Left lobe of liver (tissue), 2 donors: ENCODE measurements at regions not wholly inside any gene's neighbourhood (a gene's known extent, or its start where the extent isn't known, plus 50 kb on each side); places are given as distances from the start of the nearest gene placed in this dataset.

Experiments used
- ATAC-seq: fragments of 200-7000 bp; cut with Tn5 transposase; one replicate; pipeline ENCODE4 v1.9.1; 2020; ENCODE audit warnings: mild to moderate bottlenecking, moderate library complexity
- DNase-seq: peaks from one replicate; pipeline ENCODE4 v3.0.0-alpha.2; 2020; ENCODE audit warnings: low spot score
- donor health status: DM: no; HTN: no; CAD: no; lungs with moderate emphysema.
- donor health status: DM: no; HTN: yes; CAD: no.

DNA sequence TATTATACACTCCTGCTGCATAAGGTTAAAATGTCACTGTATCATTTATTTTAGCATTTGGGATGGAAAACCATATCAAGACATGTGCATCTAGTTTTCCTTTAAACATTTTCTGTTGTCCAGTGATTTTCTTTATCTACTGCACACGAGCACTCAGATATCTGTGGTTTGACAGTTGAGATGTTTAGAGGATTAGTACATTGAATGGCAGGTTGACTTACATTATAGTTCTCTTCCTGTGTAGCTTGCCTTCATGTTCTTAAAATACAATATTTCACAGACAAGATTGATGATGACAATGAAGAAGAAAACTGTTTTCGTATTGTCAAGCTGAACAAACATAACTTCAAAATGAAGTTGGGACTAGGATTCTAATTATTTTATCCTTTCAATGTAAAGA lies 2378.4 kb upstream of the WWC1 start:
- no peak for DNase-seq
- ATAC-seq, result no peak

DNA sequence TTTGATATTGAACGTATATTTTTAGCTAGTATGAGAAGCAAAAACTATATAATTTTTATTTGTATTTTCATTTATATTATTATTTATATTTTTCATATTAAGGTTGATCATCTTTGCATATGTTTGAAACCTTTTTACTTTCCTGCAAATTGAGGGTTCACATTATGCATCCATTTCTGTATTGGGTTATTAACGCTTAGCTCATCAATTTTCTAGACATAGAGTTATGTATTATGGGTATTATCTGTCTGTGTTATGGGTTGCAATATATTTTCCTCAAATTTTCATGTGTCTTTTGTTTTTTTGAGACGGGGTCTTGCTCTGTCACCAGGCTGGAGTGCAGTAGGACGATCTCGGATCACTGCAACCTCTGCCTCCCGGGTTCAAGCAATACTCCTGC lies 2377.0 kb upstream of the WWC1 start:
- no peak for ATAC-seq

DNA sequence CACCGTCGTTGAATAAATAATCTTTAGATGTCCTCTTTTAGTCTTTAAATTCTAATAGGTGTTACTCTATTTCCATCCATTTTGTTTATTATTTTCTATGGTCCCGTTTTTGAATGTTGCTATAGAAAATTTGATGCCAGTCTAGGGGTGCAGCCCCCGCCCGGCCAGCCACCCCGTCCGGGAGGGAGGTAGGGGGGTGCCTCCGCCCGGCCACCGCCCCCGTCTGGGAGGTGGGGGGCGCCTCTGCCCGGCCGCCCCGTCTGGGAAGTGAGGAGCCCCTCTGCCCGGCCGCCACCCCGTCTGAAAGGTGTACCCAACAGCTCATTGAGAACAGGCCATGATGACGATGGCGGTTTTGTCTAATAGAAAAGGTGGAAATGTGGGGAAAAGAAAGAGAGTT lies 2372.2 kb upstream of the WWC1 start:
- no peak for DNase-seq

More for the DNA sequence above, 2377.0 kb upstream of the WWC1 start:
- DNase-seq, result no peak

DNA sequence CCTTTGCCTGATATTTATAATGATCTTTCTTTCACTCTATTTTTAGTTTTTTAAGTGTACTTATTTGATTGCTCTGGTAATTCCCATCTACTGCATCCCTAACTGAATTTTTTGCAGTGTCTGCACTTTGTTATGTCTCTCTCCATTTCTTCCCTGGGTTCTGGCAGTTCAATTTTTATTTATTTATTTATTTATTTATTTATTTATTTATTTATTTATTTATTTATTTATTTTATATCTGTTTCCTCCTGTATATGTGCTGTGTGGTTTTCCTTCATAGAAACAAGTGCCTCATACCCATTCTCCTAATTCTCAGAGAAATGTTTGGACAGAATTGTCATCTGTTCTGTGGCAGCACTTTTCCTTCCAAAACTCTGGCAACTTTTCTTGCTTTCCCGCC lies 2370.8 kb upstream of the WWC1 start:
- no peak for ATAC-seq
- no peak for DNase-seq

More for the DNA sequence above, 2372.2 kb upstream of the WWC1 start:
- no peak for ATAC-seq

DNA sequence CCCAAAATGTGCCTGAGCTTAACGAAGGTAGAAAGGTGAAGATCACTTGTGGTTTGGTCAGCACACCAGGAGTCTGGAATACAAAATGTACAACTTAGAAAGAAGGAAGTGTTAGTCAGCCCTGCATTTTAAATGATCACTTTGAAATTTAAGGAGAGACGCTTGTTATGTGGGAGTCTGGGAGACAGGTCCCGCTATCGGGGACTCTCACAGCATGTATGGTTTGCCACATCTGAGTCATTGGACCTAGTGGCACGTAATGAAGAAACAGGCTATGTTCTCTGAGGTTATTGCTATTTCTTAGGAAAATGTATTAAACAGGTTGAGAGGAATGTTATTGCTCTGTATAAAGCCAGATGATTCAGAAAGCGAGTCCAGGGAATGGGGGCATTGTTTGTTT lies 2362.5 kb upstream of the WWC1 start:
- DNase-seq (no peak), ATAC-seq (no peak)

DNA sequence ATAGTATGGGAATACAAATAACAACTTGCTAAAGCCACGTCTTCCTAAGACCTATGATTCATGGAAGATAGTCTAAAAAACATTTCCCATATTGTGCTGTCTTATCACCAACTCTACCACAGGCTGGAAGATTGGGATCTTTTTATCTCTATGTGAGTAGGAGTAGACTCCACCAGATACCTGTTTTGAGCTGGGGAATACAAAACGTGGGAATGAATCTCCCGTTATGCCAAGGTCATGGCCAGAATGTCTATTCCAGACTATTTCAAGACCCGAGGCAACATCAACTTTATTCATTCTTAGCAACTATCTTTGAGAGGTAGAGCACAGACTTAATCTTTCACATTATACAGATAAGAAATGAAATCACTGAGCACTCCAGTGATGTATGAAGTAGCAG lies 2350.9 kb upstream of the WWC1 start:
- DNase-seq (no peak), ATAC-seq (no peak)

DNA sequence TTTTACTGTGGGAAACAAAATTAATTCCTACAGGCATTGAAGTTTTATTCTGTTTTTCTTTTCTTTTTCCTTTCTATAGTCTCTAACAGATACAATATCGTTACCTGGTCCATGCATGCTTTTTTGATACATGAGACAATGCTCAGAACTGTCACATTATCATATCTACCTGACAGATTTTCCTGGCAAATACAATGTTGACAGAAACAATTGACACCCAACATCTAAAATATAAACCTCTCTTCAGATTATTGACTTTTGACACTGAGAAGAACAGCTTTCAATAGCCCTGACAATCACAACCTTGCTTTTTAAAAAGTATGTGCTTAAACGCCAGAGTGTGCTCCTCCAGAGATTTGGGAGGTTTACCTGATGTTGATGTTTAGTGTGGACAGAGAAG lies 2334.6 kb upstream of the WWC1 start:
- ATAC-seq (no peak), DNase-seq (no peak)

DNA sequence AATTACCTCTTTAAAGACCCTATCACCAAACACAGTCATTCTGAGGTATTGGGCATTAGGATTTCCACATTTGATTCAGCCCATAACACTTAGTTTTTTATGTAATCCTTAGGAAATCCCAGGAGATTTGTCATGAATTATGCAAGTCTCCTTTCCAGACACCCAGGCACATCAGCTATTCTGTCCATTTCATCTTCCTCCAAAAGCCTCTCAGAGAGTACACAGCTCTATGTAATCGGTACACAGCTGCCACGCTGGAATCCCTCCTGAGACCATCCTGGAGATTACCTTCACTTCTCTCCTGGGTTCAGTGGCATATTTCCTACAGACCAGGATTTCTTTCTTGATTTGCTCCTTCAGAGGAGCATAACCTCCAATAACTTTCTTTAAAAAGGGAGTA lies 2309.8 kb upstream of the WWC1 start:
- DNase-seq, result no peak
- no peak for ATAC-seq

DNA sequence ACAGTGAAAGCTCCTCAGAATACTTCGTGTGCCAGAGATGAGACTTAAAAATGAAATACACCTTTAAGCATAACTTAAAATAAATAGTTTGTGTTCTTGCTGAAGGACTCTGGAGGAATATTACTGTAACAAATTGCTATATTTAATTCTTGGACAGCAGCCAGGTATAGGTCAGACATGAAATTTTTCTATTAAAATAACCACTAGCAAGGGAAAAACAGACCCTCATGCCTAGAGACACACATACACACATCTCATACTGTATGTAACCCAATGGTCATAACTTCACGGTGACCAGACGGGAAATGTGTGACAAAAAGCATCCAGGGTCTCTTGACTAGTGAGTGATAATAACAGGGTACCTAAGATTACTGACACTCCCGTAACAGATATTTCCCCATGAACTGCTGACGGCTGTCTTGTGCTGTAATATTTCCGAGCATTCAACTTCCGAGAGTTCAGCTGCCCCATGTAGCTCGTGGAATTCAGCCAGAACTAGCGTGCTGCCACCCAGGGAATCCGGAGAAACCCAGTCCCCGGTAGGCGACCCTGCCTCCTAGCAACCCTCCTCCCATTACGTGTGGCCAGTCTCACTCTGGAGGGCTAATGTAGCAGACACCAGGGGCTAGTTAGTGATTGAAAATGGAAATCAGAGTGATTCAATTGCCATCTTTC lies 2295.1 kb upstream of the WWC1 start:
- ATAC-seq (no peak), DNase-seq (no peak)

DNA sequence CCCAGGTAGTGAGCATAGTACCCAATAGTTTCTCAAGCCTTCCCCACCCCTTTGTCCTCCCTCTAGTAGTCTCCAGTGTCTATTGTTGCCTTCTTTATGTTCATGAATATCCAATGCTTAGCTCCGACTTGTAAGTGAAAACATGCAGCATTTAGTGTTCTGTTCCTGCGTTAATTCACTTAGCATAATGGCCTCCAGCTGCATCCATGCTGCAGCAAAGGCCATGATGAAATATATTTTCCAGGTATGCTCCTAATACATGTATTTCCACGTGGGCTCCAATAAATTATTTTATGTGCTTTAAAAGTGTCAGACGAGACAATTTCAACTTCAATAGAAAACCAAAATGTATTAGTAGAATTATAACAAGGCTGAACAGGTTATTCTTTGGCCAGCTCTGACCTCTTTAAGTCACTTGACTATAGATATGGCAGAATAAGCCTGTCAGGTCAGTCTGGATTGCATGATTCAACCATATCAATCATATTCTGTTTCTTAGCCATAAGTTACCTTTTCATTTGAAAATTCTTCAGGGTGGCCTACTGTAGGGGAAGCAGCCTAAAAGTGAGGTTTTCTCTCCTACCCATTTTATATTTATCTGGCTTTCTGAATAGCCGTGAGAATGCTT lies 2291.6 kb upstream of the WWC1 start:
- DNase-seq (no peak), ATAC-seq (no peak)

DNA sequence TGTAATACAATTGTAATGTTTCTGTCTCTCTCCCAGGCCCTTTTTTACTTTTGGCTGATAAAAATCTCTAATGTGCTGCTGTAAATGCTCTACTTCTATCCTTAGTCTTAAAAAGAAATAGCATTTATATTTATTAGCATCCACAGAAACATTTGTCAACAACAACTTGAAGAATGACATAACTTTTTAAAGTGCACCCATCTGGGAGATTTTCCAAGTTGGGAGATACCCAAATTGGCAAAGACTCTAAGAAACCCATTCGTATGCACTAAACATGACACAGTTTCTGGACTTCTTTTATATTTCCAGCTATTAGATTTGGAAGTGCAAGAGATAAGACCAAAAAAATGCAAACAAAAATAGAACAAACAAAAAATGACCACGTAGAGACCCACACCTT lies 2287.4 kb upstream of the WWC1 start:
- DNase-seq (no peak), ATAC-seq (no peak)

DNA sequence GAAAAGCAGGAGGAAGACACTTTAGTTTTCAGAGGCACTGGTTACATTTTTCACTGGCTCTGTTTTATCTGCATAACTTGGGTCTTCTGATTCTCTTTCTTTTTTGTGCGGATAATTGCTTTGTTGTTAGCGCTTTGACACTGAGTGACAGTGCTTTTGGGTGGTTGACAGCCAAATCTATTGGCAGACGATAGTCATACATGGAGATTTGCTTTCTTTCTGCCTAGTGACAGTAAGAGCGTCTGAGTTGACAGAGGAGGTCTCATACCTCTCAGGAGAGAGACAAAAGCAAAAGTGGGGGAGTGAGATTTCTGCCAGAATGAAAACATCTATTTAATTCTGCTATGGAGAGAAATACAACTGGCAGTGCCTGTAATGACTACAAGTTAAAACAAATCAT lies 2278.0 kb upstream of the WWC1 start:
- ATAC-seq, result no peak
- DNase-seq, result no peak

DNA sequence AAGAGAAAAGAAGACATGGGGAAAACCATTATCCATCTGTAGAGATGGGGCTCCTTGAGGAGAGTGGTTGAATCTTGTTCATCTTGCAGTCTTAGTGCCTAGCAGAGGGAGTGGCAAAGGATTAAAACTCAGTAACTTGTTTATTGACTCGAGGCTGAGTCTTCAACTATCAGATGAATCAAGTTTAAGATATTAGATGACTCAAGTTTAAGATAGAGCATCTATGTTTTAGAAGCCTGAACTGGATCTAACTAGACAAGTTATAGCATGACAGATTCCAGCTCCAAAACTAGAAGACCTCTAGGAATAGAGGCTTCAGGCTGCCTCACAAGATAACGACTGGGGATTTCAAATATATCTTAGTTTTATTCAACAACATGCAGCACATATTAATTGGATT lies 2277.2 kb upstream of the WWC1 start:
- no peak for DNase-seq
- no peak for ATAC-seq

DNA sequence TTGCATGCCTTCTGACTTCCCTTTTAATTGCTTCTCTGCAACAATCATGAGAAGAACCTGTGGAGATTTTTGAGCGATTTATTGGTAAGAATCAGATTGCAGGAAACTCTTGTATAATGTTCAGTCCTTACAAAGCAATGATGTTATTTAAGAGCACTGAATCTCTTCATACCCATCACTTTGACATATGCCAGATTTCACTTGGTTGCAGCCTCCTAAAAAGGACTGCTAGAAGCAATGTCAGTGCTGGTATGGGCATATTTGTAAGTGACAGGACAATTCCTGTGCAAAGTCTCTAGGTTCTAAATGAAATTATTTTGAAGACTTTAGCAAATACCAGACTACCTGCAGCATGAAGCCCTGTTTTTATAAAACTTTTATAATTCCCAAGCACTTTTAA lies 2272.7 kb upstream of the WWC1 start:
- ATAC-seq (no peak), DNase-seq (no peak)

DNA sequence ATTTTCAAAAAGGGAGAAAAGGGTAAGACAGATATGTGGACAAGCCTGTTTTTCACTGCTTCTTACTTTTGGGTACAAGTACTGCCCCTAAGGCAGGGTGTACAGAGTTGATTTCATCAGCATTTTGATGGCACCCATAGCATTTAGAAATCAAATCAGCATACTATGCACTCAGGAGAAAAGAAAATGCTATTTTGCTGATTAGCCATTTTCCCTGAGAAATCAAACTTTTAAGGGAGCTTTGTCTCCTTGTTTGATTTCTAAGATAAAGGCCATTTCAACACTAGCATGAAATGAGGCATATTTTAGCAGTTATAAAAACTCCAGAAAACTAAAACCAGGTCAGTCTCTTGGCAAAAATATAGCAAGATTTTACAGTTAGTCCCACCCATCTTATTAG lies 2269.4 kb upstream of the WWC1 start:
- ATAC-seq (no peak), DNase-seq (no peak)

DNA sequence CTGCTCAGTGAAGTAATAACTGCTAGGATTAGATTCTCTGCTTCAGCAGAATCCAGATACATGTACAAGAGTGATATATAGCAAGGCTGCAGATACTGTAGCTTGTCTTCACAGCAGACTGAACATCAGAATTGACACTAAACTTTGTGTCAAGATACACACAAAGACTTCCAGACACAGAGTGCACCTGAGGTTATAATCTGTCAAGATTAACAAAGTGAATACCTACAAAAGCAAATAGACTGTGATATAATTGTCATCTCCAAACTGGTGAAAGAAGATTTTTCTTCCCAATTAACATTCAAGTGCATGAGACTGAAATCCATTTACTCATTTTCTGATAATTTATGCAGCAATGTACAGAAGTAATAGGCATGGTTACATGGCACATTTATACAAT lies 2266.5 kb upstream of the WWC1 start:
- ATAC-seq, result no peak

DNA sequence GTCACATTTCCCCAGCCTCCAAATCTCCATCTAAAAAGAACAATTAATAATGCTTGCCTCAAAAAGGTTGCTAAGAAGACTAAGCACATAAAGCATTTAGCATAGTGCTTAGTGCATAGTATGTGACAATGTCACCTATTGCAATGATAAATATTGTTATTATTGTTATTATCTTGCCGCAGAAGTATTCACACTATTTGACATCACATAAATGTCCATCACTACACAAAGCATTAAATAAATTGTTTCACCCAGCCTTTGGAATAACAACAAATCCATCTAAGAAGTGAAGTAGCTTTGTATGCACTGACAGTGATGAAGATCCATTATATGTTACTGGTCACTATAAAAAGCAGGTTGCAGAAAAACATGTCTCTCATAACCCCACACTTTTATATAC lies 2263.9 kb upstream of the WWC1 start:
- DNase-seq, result no peak
- no peak for ATAC-seq

More for the DNA sequence above, 2266.5 kb upstream of the WWC1 start:
- DNase-seq, result no peak

DNA sequence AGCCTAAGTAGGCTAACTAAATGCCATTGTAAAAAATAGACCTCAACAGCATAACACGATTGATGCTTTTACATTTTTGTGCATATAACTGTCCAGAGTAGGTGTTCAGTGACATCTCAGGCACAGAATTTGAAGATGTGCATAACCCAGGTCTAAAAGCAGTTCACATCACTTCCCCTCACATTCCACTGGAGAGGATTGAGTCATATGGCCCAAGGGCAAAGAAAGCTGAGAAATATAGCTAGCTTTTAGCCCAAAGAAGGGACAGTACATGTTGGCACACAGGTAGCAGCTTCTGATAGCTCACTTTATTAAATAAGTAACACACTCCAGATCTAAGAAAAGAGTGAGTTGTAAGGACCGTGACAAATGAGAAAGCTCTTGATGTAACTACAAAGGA lies 2259.5 kb upstream of the WWC1 start:
- no peak for DNase-seq
- ATAC-seq, result no peak

DNA sequence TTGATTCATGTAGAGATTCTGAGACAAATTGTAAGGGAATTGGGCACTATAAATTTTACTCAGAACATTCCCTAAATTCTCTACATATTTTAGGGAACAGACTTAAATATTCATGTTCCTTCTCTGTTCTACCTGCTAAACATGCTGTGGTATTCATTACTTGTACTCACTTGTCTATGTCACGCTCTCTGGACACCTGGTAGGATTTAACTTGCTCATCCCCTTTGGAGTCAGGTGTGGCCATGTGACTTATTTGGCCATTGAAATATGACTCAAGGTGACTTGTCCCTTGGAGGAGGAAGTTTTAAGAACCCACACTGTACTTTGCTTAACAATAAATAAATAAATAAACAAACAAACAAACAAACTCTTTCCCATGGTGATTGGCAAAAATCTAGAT lies 2258.8 kb upstream of the WWC1 start:
- ATAC-seq (no peak), DNase-seq (no peak)

DNA sequence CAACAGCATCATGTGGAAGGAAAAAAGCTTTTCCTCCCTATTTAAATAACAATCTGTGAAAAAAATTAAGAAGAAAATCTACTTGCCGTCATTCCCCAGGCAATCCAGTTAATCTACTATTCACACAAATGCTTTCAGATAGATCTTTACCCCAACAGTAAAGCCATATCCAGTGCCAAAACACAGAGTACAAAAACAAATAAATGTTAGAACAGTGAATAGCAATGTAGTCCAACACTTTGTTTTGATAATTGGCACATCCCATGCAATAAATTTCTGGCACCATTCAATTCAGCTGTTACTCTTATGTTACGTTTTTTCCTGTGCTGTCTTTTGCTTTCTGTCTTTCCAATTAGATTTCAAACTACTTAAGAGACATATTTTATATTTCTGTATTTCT lies 2245.5 kb upstream of the WWC1 start:
- no peak for DNase-seq
- no peak for ATAC-seq

DNA sequence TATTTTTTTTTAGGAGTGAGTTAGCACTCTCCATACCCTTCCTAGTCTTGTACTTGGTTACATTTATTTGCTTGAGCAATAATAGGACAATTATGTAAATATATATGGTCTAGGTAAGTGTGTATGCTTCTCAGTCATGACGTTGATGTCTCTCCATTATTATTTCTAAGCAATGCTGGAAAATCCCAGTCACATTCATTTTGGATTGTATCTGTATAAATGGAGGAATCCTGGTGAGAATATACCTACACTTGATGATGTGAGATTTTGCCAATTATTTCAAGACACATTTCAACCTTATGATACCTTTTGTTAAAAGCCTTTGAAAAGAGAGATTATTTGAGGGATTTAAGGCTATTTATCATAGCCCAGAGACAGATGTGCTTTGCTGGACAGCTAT lies 2244.5 kb upstream of the WWC1 start:
- no peak for ATAC-seq
- DNase-seq, result no peak

DNA sequence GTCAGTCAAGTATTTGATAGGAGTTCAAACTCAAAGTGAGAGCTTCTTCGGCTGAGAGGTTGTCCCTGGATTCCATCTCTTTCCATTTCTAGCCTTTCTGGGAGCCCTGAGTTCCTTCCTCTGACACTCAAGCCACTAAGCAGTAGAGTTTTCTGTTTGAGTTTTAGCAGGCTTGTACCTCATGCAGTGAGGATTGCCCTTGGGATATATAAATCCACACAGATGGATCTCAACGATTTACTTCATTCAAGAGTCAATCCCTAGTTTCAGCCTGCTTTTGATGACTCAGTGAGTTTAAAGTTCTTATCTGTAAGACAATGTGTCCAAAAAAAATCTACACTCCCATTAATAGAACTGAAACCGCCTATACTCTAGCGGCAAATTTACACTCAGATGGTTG lies 2240.9 kb upstream of the WWC1 start:
- no peak for DNase-seq
- no peak for ATAC-seq

DNA sequence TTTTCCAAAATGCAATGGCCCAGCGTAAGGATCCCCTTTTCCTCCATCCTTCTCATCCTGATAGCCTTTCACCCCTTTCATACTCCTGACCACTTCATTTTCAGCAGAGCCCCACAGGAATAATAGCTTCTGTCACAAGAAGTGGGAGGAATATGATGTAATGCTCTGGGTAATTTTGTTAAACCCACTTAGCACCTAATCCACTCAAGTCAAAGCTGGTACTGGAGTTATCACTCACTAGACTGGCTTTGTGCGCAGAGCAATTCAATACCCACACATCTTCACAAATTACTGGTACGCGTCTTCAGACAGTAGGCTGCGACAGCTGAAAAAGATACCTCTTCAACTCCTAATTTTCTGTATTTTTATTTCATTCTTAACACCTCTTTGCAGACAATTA lies 2232.8 kb upstream of the WWC1 start:
- no peak for ATAC-seq
- DNase-seq, result no peak
